ENCODE measurements at regions not wholly inside any gene's neighbourhood (a gene's known extent, or its start where the extent isn't known, plus 50 kb on each side); places are given as distances from the start of the nearest gene placed in this dataset.

- no peak for TF ChIP-seq TAF1 (IDR thresholded peaks at IDR 0.05; ENCODE audit: low read depth)
- no peak for TF ChIP-seq YY1 (IDR thresholded peaks at IDR 0.05; ENCODE audit: low read depth)
- TF ChIP-seq REST (IDR thresholded peaks at IDR 0.05; ENCODE audit: low read depth), result no peak
- no peak for TF ChIP-seq FOXM1 (IDR thresholded peaks at IDR 0.05; ENCODE audit: borderline replicate concordance, low read depth)
Measured at GRCh38 chr18:47342566-47342965, 91.1 kb upstream of the SKOR2 start.
